T-cell (primary cell): ENCODE measurements at regions not wholly inside any gene's neighbourhood (a gene's known extent, or its start where the extent isn't known, plus 50 kb on each side); places are given as distances from the start of the nearest gene placed in this dataset.

Experiments
- ATAC-seq, 4 experiments: fragments of 200-7000 bp in 3 of 4; fragments of 150-1000 bp in 1 of 4; cut with Tn5 transposase; replicated peaks in 1 of 4; 1 replicate in 3 of 4; 2 replicates in 1 of 4; pipeline ENCODE4 v1.10.0; 2021; ENCODE audit warnings: moderate library complexity in 3 of 4, mild to moderate bottlenecking in 2 of 4, moderate number of reproducible peaks in 1 of 4
- CTCF ChIA-PET, 2 donors: fragments of 300-600 bp; sonication (Branson Sonifier 250); formaldehyde crosslinking; loops; one replicate each; lab custom pipeline; 2022; ENCODE audit warnings: antibody characterized with exemption in 2 of 2; lab: Charles Lee
- POLR2A ChIA-PET, 2 donors: fragments of 300-600 bp; sonication (Branson Sonifier 250); formaldehyde crosslinking; loops; one replicate each; lab custom pipeline; 2022; ENCODE audit warnings: antibody characterized with exemption in 2 of 2; lab: Charles Lee
- DNase-seq, 35 experiments: peaks; one replicate each; pipeline versions ENCODE4 v3.0.0 to v3.0.0-alpha.2; 2013 to 2023
- H3K27ac ChIP-seq: one replicate; pipeline ENCODE4 v1.5.1; 2013; ENCODE audit warnings: low read length
- H3K27me3 ChIP-seq, 2 experiments: replicated peaks in 1 of 2; 1 replicate in 1 of 2; 2 replicates in 1 of 2; pipeline versions ENCODE4 v1.6.1 to v1.7.0; 2013; ENCODE audit warnings: low read length in 1 of 2, mixed read lengths in 1 of 2; ENCODE audit not compliant: control insufficient read depth in 2 of 2, insufficient read depth in 2 of 2; ENCODE audit errors: extremely low read depth in 1 of 2
- H3K36me3 ChIP-seq, 2 donors: 1 replicate in 1 of 2; 2 replicates in 1 of 2; pipeline versions ENCODE4 v1.6.1 to v1.7.0; 2013; ENCODE audit warnings: low read length in 1 of 2; ENCODE audit not compliant: control insufficient read depth in 2 of 2, insufficient read depth in 1 of 2; ENCODE audit errors: extremely low read depth in 1 of 2
- H3K4me1 ChIP-seq, 2 experiments: 1 replicate in 1 of 2; 2 replicates in 1 of 2; pipeline versions ENCODE4 v1.6.1 to v1.7.0; 2013; ENCODE audit warnings: low read length in 2 of 2, mixed read lengths in 1 of 2; ENCODE audit not compliant: insufficient read depth in 2 of 2, control insufficient read depth in 1 of 2; ENCODE audit errors: extremely low read depth in 1 of 2
- H3K4me3 ChIP-seq, 2 donors: 1 replicate in 1 of 2; 2 replicates in 1 of 2; pipeline versions ENCODE4 v1.5.1 to v1.7.0; 2013; ENCODE audit warnings: mild to moderate bottlenecking in 2 of 2, low read length in 1 of 2, moderate library complexity in 1 of 2; ENCODE audit not compliant: control insufficient read depth in 1 of 2; ENCODE audit errors: extremely low read depth in 1 of 2
- H3K9me3 ChIP-seq: 2 replicates; pipeline ENCODE4 v1.7.0; 2013
- H3K27ac Mint-ChIP-seq, 2 donors: one replicate each; pipeline ENCODE4 v1.8.0; 2020 to 2021; ENCODE audit warnings: mild to moderate bottlenecking in 2 of 2, mixed read lengths in 2 of 2
- H3K27me3 Mint-ChIP-seq, 2 donors: one replicate each; pipeline ENCODE4 v1.8.0; 2021 to 2022; ENCODE audit warnings: mixed read lengths in 2 of 2
- H3K36me3 Mint-ChIP-seq: one replicate; pipeline ENCODE4 v1.8.0; 2021; ENCODE audit warnings: mixed read lengths
- H3K4me1 Mint-ChIP-seq, 3 donors: one replicate each; pipeline ENCODE4 v1.8.0; 2020 to 2022; ENCODE audit warnings: mixed read lengths in 3 of 3, mild to moderate bottlenecking in 1 of 3
- H3K4me3 Mint-ChIP-seq, 3 donors: one replicate each; pipeline ENCODE4 v1.8.0; 2020 to 2022; ENCODE audit warnings: mild to moderate bottlenecking in 3 of 3, mixed read lengths in 3 of 3, moderate library complexity in 3 of 3
- H3K9me3 Mint-ChIP-seq, 3 donors: one replicate each; pipeline ENCODE4 v1.8.0; 2020 to 2022; ENCODE audit warnings: mixed read lengths in 3 of 3
- WGBS: methylation state at CpG from one replicate; pipeline ENCODE4 v1.1.5; 2013; ENCODE audit warnings: missing lambda C conversion rate; ENCODE audit not compliant: insufficient coverage; 5-methylcytosine and 5-hydroxymethylcytosine counted together

- CTCF ChIA-PET, result interaction anchor here in 1 of 2 donors (0.5 kb wide), 1 partner anchor 928 kb away, joined by 4 read pairs; no protein-coding TSS in a partner anchor
- ATAC-seq, result no peak
These were observed 165.4 kb upstream of the MTPN start for GRCh38 chr7:136142583-136142982.

DNA sequence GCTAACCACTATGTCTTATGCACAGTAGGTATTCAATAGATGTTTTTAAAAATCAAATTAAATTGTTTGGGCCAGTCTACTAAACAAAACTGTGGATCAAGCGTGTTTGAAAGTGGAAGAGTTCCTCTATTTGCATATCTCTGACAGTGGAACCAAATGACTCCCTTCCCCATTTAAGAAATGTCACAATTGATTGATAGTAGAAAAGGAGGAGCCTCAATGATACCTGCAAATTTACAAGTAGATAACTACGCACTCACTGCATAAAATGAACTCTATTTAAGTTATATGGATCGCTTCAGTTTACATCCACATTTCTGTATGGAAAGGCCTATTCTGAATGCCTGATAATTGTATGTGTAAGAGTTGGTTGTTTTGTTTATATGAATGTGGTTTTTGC lies 163.3 kb upstream of the MTPN start:
- H3K4me3 Mint-ChIP-seq, result no peak overlapping the region
- no peaks in the 10 kb centered on the region for H3K36me3 ChIP-seq
- peaks cover 1% of the 10 kb centered on the region for H3K36me3 Mint-ChIP-seq
- H3K9me3 ChIP-seq, result no peaks in the 10 kb centered on the region
- ATAC-seq (no peak), DNase-seq (no peak)
- peaks cover 0 to 7% of the 10 kb centered on the region in 2 donors for H3K27me3 Mint-ChIP-seq
- WGBS, result no CpG with 5 or more reads among the region's 3 CpGs
- H3K4me1 ChIP-seq, result no peaks in the 10 kb centered on the region
- no peaks in the 10 kb centered on the region for H3K4me1 Mint-ChIP-seq
- CTCF ChIA-PET, result no interaction called here
- H3K9me3 Mint-ChIP-seq, result no peaks in the 10 kb centered on the region
- H3K27me3 ChIP-seq, result peaks cover 0 to 2% of the 10 kb centered on the region in 2 experiments
- H3K27ac Mint-ChIP-seq, result no peak overlapping the region
- H3K27ac ChIP-seq, result no peak overlapping the region
- POLR2A ChIA-PET, result no interaction called here
- H3K4me3 ChIP-seq, result no peak overlapping the region

More at GRCh38 chr7:136142583-136142982, 165.4 kb upstream of the MTPN start:
- Histone ChIP-seq H3K4me1 (no peaks in the 10 kb centered on the region), H3K27me3 (peaks cover 0 to 3% of the 10 kb centered on the region in 2 experiments), H3K9me3 (no peaks in the 10 kb centered on the region), H3K4me3 (no peak overlapping the region), H3K27ac (no peak overlapping the region), H3K36me3 (no peaks in the 10 kb centered on the region)
- Mint-ChIP-seq H3K4me3 (no peak overlapping the region), H3K4me1 (no peaks in the 10 kb centered on the region), H3K27me3 (peaks cover 0 to 3% of the 10 kb centered on the region in 2 donors), H3K9me3 (no peaks in the 10 kb centered on the region), H3K36me3 (no peaks in the 10 kb centered on the region), H3K27ac (no peak overlapping the region)
- 100% methylated on average over 2 of the region's 2 CpGs for WGBS
- no peak for DNase-seq
- POLR2A ChIA-PET, result no interaction called here

DNA sequence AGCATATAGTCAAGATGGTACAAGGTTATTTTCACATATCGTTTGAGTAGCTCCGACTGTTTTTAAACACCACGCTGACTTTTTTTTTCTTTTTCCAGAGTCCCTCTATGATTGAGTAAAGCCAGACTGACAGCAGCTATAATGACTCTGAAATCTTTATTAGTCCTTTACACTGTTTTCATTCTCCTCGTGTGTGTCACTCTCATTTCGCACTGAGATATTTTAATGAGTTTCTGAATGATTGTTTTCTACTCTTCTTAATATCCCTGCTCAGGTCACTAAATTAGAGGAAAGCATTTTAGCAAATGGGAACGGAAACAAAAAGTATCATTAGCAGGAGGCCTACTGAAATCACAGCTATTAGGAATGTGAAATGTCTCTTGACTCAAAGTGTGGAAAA lies 162.3 kb upstream of the MTPN start:
- CTCF ChIA-PET, result no interaction called here
- H3K27ac ChIP-seq, result no peak overlapping the region
- H3K27me3 Mint-ChIP-seq, result peaks cover 0 to 7% of the 10 kb centered on the region in 2 donors
- H3K36me3 Mint-ChIP-seq, result peaks cover 6% of the 10 kb centered on the region
- DNase-seq, result no peak
- no peak overlapping the region for H3K4me3 Mint-ChIP-seq
- ATAC-seq, result no peak
- H3K27me3 ChIP-seq, result peaks cover 0 to 2% of the 10 kb centered on the region in 2 experiments
- POLR2A ChIA-PET, result no interaction called here
- no peaks in the 10 kb centered on the region for H3K4me1 Mint-ChIP-seq
- H3K9me3 ChIP-seq, result no peaks in the 10 kb centered on the region
- H3K4me3 ChIP-seq, result no peak overlapping the region
- no peaks in the 10 kb centered on the region for H3K9me3 Mint-ChIP-seq
- 82% methylated on average over 3 of the region's 6 CpGs for WGBS
- H3K4me1 ChIP-seq, result no peaks in the 10 kb centered on the region
- H3K27ac Mint-ChIP-seq, result no peak overlapping the region
- H3K36me3 ChIP-seq, result no peaks in the 10 kb centered on the region

DNA sequence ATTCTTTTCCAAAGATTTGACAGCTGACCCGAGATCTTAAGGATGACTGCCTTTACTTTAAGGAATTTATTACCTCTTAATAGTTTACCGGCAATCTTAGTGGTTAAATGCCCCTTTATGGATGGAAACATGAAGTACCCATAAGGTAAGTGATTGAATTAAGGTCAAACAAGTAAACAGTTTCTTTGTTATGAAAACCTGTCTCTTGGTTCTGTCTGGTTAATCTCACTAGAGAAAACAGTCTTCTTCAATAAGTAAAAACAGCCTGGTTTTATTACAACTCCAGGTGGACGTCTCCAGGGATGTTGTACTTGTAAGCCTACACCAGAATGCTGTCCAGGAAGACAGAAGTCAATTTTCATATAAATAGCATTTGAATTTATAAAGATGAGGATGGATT lies 161.8 kb upstream of the MTPN start:
- Mint-ChIP-seq H3K27me3 (peaks cover 0 to 7% of the 10 kb centered on the region in 2 donors), H3K4me3 (no peak overlapping the region), H3K27ac (no peak overlapping the region), H3K36me3 (peaks cover 6% of the 10 kb centered on the region), H3K9me3 (no peaks in the 10 kb centered on the region), H3K4me1 (no peaks in the 10 kb centered on the region)
- Histone ChIP-seq H3K36me3 (no peaks in the 10 kb centered on the region), H3K27me3 (peaks cover 0 to 2% of the 10 kb centered on the region in 2 experiments), H3K4me1 (no peaks in the 10 kb centered on the region), H3K9me3 (no peaks in the 10 kb centered on the region), H3K27ac (no peak overlapping the region), H3K4me3 (no peak overlapping the region)
- ChIA-PET POLR2A (no interaction called here), CTCF (no interaction called here)
- WGBS, result no CpG with 5 or more reads among the region's 3 CpGs
- ATAC-seq (no peak), DNase-seq (no peak)

- H3K9me3 Mint-ChIP-seq, result no peaks in the 10 kb centered on the region
- no peak for DNase-seq
- POLR2A ChIA-PET, result no interaction called here
- no peaks in the 10 kb centered on the region for H3K27me3 ChIP-seq
- CTCF ChIA-PET, result no interaction called here
- peaks cover 6% of the 10 kb centered on the region for H3K36me3 Mint-ChIP-seq
- no peak overlapping the region for H3K4me3 Mint-ChIP-seq
- no peaks in the 10 kb centered on the region for H3K36me3 ChIP-seq
- peaks cover 0 to 7% of the 10 kb centered on the region in 2 donors for H3K27me3 Mint-ChIP-seq
- H3K27ac ChIP-seq, result no peak overlapping the region
- H3K4me1 ChIP-seq, result no peaks in the 10 kb centered on the region
- no peaks in the 10 kb centered on the region for H3K4me1 Mint-ChIP-seq
- no CpG with 5 or more reads among the region's 6 CpGs for whole genome bisulfite sequencing
- H3K4me3 ChIP-seq, result no peak overlapping the region
- H3K9me3 ChIP-seq, result no peaks in the 10 kb centered on the region
- no peak for ATAC-seq
- no peak overlapping the region for H3K27ac Mint-ChIP-seq
These were observed 159.8 kb upstream of the MTPN start for GRCh38 chr7:136136906-136137454.

DNA sequence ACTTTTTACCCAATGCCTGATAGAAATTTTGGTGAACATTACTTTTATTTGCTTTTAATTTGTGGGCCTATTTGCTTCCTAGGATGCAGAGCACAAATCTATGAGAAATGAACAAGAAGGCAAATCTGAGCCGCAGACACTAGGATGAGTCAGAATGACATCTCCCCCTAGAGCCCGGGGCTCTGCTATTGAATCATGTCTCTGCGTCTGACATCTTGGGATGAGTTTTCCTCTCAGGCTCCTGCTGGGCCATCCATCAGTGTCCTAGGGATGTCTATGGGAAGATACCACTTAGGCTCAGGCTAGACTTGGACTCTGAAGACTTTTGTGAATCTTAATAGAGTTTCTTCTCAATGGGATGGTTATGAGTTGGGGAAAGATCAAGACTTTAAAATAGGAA lies 157.3 kb upstream of the MTPN start:
- Mint-ChIP-seq H3K9me3 (no peaks in the 10 kb centered on the region), H3K4me1 (peaks cover 3 to 4% (median 3%) of the 10 kb centered on the region in 3 donors), H3K27ac (no peak overlapping the region), H3K36me3 (peaks cover 13% of the 10 kb centered on the region), H3K4me3 (no peak overlapping the region), H3K27me3 (peaks cover 0 to 7% of the 10 kb centered on the region in 2 donors)
- no peak overlapping the region for H3K4me3 ChIP-seq
- no peaks in the 10 kb centered on the region for H3K27me3 ChIP-seq
- WGBS, result 100% methylated on average over 1 of the region's 3 CpGs
- no peaks in the 10 kb centered on the region for H3K9me3 ChIP-seq
- POLR2A ChIA-PET, result no interaction called here
- DNase-seq, result no peak
- no peak for ATAC-seq
- no peaks in the 10 kb centered on the region for H3K4me1 ChIP-seq
- no peak overlapping the region for H3K27ac ChIP-seq
- no peaks in the 10 kb centered on the region for H3K36me3 ChIP-seq
- CTCF ChIA-PET, result no interaction called here
